SK-N-SH (cell line): ENCODE measurements at regions not wholly inside any gene's neighbourhood (a gene's known extent, or its start where the extent isn't known, plus 50 kb on each side); places are given as distances from the start of the nearest gene placed in this dataset.

Experiments used
- CTCF ChIA-PET: fragments of 300-600, 350-600 bp; formaldehyde crosslinking; extraction: SDS; loops from one replicate; lab custom pipeline; 2021; lab: Yijun Ruan, JAX
- POLR2A ChIA-PET: fragments of 350-600 bp; sonication (Branson Sonifier 250); formaldehyde crosslinking; extraction: SDS; loops from one replicate; lab custom pipeline; 2020; ENCODE audit warnings: antibody characterized with exemption, inconsistent platforms; lab: Yijun Ruan, JAX
- DNase-seq: peaks from one replicate; pipeline ENCODE4 v3.0.0; 2012
- H2AFZ ChIP-seq: fragments of 200-600 bp; sonication (generic); 2 replicates; pipeline ENCODE4 v1.8.1; 2016; ENCODE audit warnings: antibody characterized with exemption, mild to moderate bottlenecking, low read depth
- H3F3A ChIP-seq: fragments of 200-600 bp; sonication (generic); replicated peaks from 2 replicates; pipeline ENCODE3; 2016; ENCODE audit warnings: antibody characterized with exemption, mild to moderate bottlenecking; ENCODE audit not compliant: insufficient read depth
- H3K27ac ChIP-seq, 2 experiments: fragments of 200-500 bp in 1 of 2; fragments of 200-600 bp in 1 of 2; sonication (Bioruptor generic) in 1 of 2; sonication (generic), shearing (Covaris generic) in 1 of 2; 2 replicates each; pipeline versions ENCODE4 v1.5.1 to v1.6.1; 2014 to 2016; ENCODE audit warnings: low read depth in 2 of 2, inconsistent platforms in 1 of 2, low read length in 1 of 2, mild to moderate bottlenecking in 1 of 2, mixed read lengths in 1 of 2
- H3K27me3 ChIP-seq: fragments of 200-600 bp; sonication (generic), shearing (Covaris generic); 2 replicates; pipeline ENCODE4 v1.6.1; 2016; ENCODE audit warnings: mixed run types; ENCODE audit not compliant: insufficient read depth
- H3K36me3 ChIP-seq, 2 experiments: fragments of 200-500 bp in 1 of 2; fragments of 200-600 bp in 1 of 2; sonication (Bioruptor generic) in 1 of 2; sonication (generic) in 1 of 2; replicated peaks in 1 of 2; 2 replicates each; pipeline versions ENCODE3 to v1.5.1; 2014 to 2016; ENCODE audit warnings: low read length in 1 of 2, mild to moderate bottlenecking in 1 of 2; ENCODE audit not compliant: insufficient read depth in 2 of 2, control insufficient read depth in 1 of 2
- H3K4me1 ChIP-seq, 2 experiments: fragments of 200-500 bp in 1 of 2; fragments of 200-600 bp in 1 of 2; sonication (Bioruptor generic) in 1 of 2; sonication (generic), shearing (Covaris generic) in 1 of 2; 2 replicates each; pipeline versions ENCODE4 v1.5.1 to v1.6.1; 2014 to 2016; ENCODE audit warnings: low read depth in 1 of 2, low read length in 1 of 2, mixed run types in 1 of 2; ENCODE audit not compliant: insufficient read depth in 2 of 2, control insufficient read depth in 1 of 2
- H3K4me2 ChIP-seq: fragments of 200-600 bp; sonication (generic), shearing (Covaris generic); 2 replicates; pipeline ENCODE4 v1.6.1; 2017; ENCODE audit warnings: mixed run types
- H3K4me3 ChIP-seq, 2 experiments: fragments of 200-500 bp in 1 of 2; fragments of 200-600 bp in 1 of 2; sonication (Bioruptor generic) in 1 of 2; sonication (generic), shearing (Covaris generic) in 1 of 2; 2 replicates each; pipeline versions ENCODE4 v1.5.1 to v1.8.1; 2014 to 2016; ENCODE audit warnings: low read depth in 2 of 2, inconsistent platforms in 1 of 2, low read length in 1 of 2, mild to moderate bottlenecking in 1 of 2, mixed read lengths in 1 of 2, moderate library complexity in 1 of 2
- H3K79me2 ChIP-seq: fragments of 200-600 bp; sonication (generic); 2 replicates; pipeline ENCODE4 v1.8.1; 2017; ENCODE audit warnings: mild to moderate bottlenecking; ENCODE audit not compliant: insufficient read depth
- H3K9ac ChIP-seq: fragments of 200-600 bp; sonication (generic); 2 replicates; pipeline ENCODE4 v1.6.1; 2017; ENCODE audit warnings: mixed run types
- H3K9me2 ChIP-seq: fragments of 200-600 bp; sonication (generic); 2 replicates; pipeline ENCODE4 v1.6.1; 2017; ENCODE audit warnings: mixed run types
- H3K9me3 ChIP-seq: fragments of 200-600 bp; sonication (generic); 2 replicates; pipeline ENCODE4 v1.6.1; 2017; ENCODE audit warnings: mixed run types, mild to moderate bottlenecking, moderate library complexity
- H4K20me1 ChIP-seq: fragments of 200-600 bp; sonication (generic); 2 replicates; pipeline ENCODE4 v1.6.1; 2017; ENCODE audit warnings: mild to moderate bottlenecking, mixed run types; ENCODE audit not compliant: insufficient read depth
- FOSL2 ChIP-seq: IDR thresholded peaks from 2 replicates; pipeline ENCODE4 v1.4.0; 2012; ENCODE audit warnings: low read depth, mild to moderate bottlenecking, moderate library complexity, borderline replicate concordance
- FOXM1 ChIP-seq: IDR thresholded peaks from 2 replicates; pipeline ENCODE4 v1.4.0; 2012; ENCODE audit warnings: low read depth, mild to moderate bottlenecking
- GABPA ChIP-seq: IDR thresholded peaks from 2 replicates; pipeline ENCODE4 v1.4.0; 2012; ENCODE audit warnings: low read depth, mild to moderate bottlenecking
- JUND ChIP-seq: IDR thresholded peaks from 2 replicates; pipeline ENCODE4 v1.4.0; 2012
- NRF1 ChIP-seq: IDR thresholded peaks from 2 replicates; pipeline ENCODE4 v1.6.1; 2012; ENCODE audit warnings: low read depth, mild to moderate bottlenecking, low read length
- PBX3 ChIP-seq: IDR thresholded peaks from 2 replicates; pipeline ENCODE4; 2012
- RAD21 ChIP-seq: IDR thresholded peaks from 2 replicates; pipeline ENCODE4 v1.6.1; 2012; ENCODE audit warnings: mild to moderate bottlenecking, low read length
- RCOR1 ChIP-seq: fragments of 150-350 bp; IDR thresholded peaks from 2 replicates; pipeline ENCODE4 v1.6.1; 2017; ENCODE audit warnings: antibody characterized with exemption, low read length
- REST ChIP-seq: IDR thresholded peaks from 2 replicates; pipeline ENCODE4 v1.6.1; 2012; ENCODE audit warnings: mild to moderate bottlenecking, low read depth, low read length, moderate library complexity
- RFX5 ChIP-seq: IDR thresholded peaks from 2 replicates; pipeline ENCODE4 v1.6.1; 2012; ENCODE audit warnings: mild to moderate bottlenecking, improper control_type of control experiment, low read length
- TEAD4 ChIP-seq: IDR thresholded peaks from 2 replicates; pipeline ENCODE4 v1.4.0; 2012; ENCODE audit warnings: mild to moderate bottlenecking, borderline replicate concordance; ENCODE audit not compliant: insufficient read depth
- USF2 ChIP-seq: fragments of 150-350 bp; IDR thresholded peaks from 2 replicates; pipeline ENCODE4 v1.6.1; 2017; ENCODE audit warnings: antibody characterized with exemption, low read length, low read depth, borderline replicate concordance
- YY1 ChIP-seq: IDR thresholded peaks from 2 replicates; pipeline ENCODE4 v1.4.0; 2012; ENCODE audit warnings: low read depth, mild to moderate bottlenecking
- ZBTB33 ChIP-seq: IDR thresholded peaks from 2 replicates; pipeline ENCODE4 v1.4.0; 2012; ENCODE audit warnings: low read depth, borderline replicate concordance
- WGBS: methylation state at CpG from one replicate; pipeline ENCODE4 v1.1.6; 2017; ENCODE audit warnings: low lambda C conversion rate; 5-methylcytosine and 5-hydroxymethylcytosine counted together

- Histone ChIP-seq H3K36me3 (no peaks in the 10 kb centered on the region), H3K4me3 (no peak overlapping the region), H3K9me2 (no peaks in the 10 kb centered on the region), H3K4me1 (peaks cover 0 to 29% of the 10 kb centered on the region in 2 experiments; a peak in 1 of 4 replicates), H3K27me3 (no peaks in the 10 kb centered on the region), H3K79me2 (no peaks in the 10 kb centered on the region), H2AFZ (no peak overlapping the region), H4K20me1 (no peaks in the 10 kb centered on the region), H3K9ac (no peak overlapping the region), H3K27ac (no peak overlapping the region), H3K9me3 (no peaks in the 10 kb centered on the region), H3K4me2 (no peak overlapping the region), H3F3A (no peaks in the 10 kb centered on the region)
- WGBS = 57% methylated on average over 1 of the region's 5 CpGs
- no peak for TF ChIP-seq NRF1
- no peak for TF ChIP-seq RFX5
- TF ChIP-seq FOSL2 = no peak
- no peak for TF ChIP-seq ZBTB33
- TF ChIP-seq YY1 = no peak
- no peak for TF ChIP-seq GABPA
- no peak for DNase-seq
- ChIA-PET CTCF (interaction anchor here (1.0 kb wide), 1 partner anchor 28 kb away, joined by 3 read pairs; no protein-coding TSS in a partner anchor), POLR2A (no interaction called here)
Observed at GRCh38 chr1:47623557-47623940, 185.7 kb downstream of the FOXD2 start.

- no peaks in the 10 kb centered on the region for H3F3A ChIP-seq
- CTCF ChIA-PET = interaction anchor here (1.0 to 1.7 kb wide), 3 partner anchors 27 to 188 kb away, joined by 3 to 5 read pairs (median 3); no protein-coding TSS in a partner anchor
- H3K4me1 ChIP-seq = peaks cover 0 to 29% of the 10 kb centered on the region in 2 experiments; a peak in 1 of 4 replicates
- TF ChIP-seq RAD21 = peak; percentile 7; the same call in 1 of the 2 replicates
- TF ChIP-seq NRF1 = no peak
- no peak for TF ChIP-seq RCOR1
- TF ChIP-seq, all 33 proteins: peak for 1
- Histone ChIP-seq H3K79me2 (no peaks in the 10 kb centered on the region), H3K9ac (no peak overlapping the region), H2AFZ (no peak overlapping the region), H4K20me1 (no peaks in the 10 kb centered on the region), H3K4me2 (no peak overlapping the region), H3K9me2 (no peaks in the 10 kb centered on the region), H3K9me3 (no peaks in the 10 kb centered on the region), H3K36me3 (no peaks in the 10 kb centered on the region), H3K27me3 (no peaks in the 10 kb centered on the region), H3K27ac (no peak overlapping the region), H3K4me3 (no peak overlapping the region)
- POLR2A ChIA-PET = no interaction called here
- 42% methylated on average over 4 of the region's 4 CpGs for WGBS
- no peak for DNase-seq
Observed at GRCh38 chr1:47624531-47624930, 186.7 kb downstream of the FOXD2 start.

GRCh38 chr1:47627016-47627415 lies 189.2 kb downstream of the FOXD2 start:
- Histone ChIP-seq H3K9ac (no peak overlapping the region), H3K4me1 (peaks cover 0 to 29% of the 10 kb centered on the region in 2 experiments; a peak in 1 of 4 replicates), H3F3A (no peaks in the 10 kb centered on the region), H2AFZ (no peak overlapping the region), H3K4me2 (no peak overlapping the region), H4K20me1 (no peaks in the 10 kb centered on the region), H3K27me3 (no peaks in the 10 kb centered on the region), H3K9me2 (no peaks in the 10 kb centered on the region), H3K79me2 (no peaks in the 10 kb centered on the region), H3K9me3 (no peaks in the 10 kb centered on the region), H3K4me3 (no peak overlapping the region), H3K36me3 (no peaks in the 10 kb centered on the region), H3K27ac (no peak overlapping the region)
- WGBS = 73% methylated on average over 2 of the region's 2 CpGs
- no peak for DNase-seq
- CTCF ChIA-PET = interaction anchor here (1.3 kb wide), 1 partner anchor 195 kb away, joined by 4 read pairs; no protein-coding TSS in a partner anchor
- POLR2A ChIA-PET = interaction anchor here (0.9 kb wide), 1 partner anchor 9 kb away, joined by 4 read pairs; no protein-coding TSS in a partner anchor
- TF ChIP-seq TEAD4 (no peak), USF2 (no peak), PBX3 (no peak), FOXM1 (no peak), NRF1 (no peak), JUND (no peak), FOSL2 (no peak), REST (no peak)
